AG10803 (cell line): ENCODE measurements at regions not wholly inside any gene's neighbourhood (a gene's known extent, or its start where the extent isn't known, plus 50 kb on each side); places are given as distances from the start of the nearest gene placed in this dataset.

Experiments
- DNase-seq: peaks from one replicate; pipeline ENCODE4 v3.0.0; 2010; ENCODE audit warnings: low read depth
- H3K4me3 ChIP-seq: 2 replicates; pipeline ENCODE4 v1.5.1; 2011; ENCODE audit warnings: mild to moderate bottlenecking, low read length, control low read depth
- CTCF ChIP-seq: conservative IDR thresholded peaks from 2 replicates; pipeline ENCODE4 v1.5.1; 2011; ENCODE audit warnings: mild to moderate bottlenecking, low read length, control low read depth, inconsistent platforms

DNA sequence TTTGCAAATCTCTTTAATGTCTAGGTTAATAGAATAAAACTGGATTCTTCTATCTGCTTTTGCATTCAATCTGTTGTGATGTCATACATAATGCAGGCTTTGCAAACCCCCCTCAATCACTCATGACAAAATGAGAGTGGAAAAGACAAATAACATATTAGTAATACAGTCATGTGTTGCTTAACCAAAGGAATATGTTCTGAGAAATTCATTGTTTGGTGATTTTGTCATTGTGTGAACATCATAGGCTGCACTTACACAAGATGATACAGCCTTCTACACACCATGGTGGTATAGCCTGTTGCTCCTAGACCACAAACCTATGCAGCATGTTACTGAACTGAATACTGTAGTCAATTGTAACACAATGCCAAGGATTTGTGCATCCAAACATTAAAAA, 87.3 kb upstream of the SEC61G start:
- DNase-seq, result peak; percentile 21
- no peak for TF ChIP-seq CTCF
- H3K4me3 ChIP-seq, result no peak overlapping the region

DNA sequence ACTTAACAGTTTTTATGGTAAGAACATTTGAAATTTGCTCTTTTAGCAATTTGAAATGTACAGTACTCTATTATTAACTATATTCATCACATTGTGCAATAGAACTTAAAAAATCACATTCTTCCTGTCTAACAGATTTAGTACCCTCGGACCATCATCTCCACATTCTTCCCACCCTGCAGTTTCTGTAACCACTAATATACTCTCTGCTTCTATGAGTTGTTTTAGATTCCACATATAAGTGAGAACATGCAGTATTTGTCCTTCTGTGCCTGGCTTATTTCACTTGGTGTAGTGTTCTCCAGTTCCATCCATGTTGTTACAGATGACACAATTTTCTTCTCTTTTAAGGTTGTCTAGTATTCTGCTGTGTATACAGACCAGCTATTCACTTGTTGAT, 88.9 kb upstream of the SEC61G start:
- peak; percentile 29 for DNase-seq
- H3K4me3 ChIP-seq, result no peak overlapping the region
- TF ChIP-seq CTCF, result no peak

- no peak for TF ChIP-seq CTCF
These were observed 97.8 kb upstream of the SEC61G start for GRCh38 chr7:54856856-54857255.

DNA sequence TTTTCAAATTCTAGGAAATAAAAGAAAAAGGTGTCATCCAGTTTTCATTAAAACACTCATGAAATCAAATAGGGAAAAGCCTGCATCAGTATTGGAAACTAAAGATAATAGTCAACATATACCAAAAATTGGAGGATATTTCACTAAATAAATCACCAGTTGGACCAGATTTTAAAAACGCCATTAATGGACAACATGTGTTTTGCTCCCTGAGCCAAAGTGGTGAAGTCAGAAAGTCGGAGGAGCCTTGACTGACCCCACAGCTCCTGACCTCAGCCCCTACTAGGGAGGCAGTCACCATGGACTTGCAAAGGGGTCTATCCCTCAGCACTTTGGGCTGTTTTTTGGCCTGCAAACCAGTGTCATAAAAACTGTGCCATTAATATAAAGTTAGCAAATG, 98.3 kb upstream of the SEC61G start:
- DNase-seq, result no peak
- no peak for TF ChIP-seq CTCF
- no peak overlapping the region for H3K4me3 ChIP-seq

More at GRCh38 chr7:54856856-54857255, 97.8 kb upstream of the SEC61G start:
- no peak for DNase-seq
- H3K4me3 ChIP-seq, result no peak overlapping the region

DNA sequence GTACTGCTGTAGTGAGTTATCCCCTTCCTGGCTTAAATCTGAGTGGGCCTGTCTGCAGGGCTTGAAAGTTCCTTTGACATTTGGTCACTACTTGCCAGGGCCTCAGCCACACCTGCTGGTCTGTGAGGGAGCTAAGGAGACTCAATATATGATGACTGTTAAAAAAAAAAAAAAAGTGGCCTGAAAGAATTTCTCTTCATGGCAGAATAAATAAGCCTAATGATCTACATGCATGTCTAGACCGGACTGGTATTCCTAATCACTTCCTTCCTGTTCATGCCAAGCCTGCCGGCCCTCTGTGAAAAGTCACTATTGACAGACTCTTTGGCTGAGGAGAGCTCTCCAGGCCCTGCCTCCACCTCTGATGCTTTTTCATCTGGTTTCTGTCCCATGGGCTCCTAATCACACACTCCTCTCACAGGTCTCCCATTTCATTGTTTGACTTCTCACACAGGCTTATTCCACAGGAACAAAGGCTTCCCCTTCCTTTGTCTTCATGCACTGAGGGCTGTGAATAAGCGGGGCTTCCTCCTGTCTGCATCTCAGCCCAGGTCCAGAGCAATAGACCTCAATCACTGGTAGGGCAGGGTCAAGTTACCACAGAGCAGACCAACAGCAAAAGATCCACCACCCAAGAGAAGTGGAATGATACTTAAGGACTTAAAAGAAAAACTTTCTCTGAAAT, 99.1 kb upstream of the SEC61G start:
- no peak for DNase-seq
- no peak for TF ChIP-seq CTCF
- no peak overlapping the region for H3K4me3 ChIP-seq

DNA sequence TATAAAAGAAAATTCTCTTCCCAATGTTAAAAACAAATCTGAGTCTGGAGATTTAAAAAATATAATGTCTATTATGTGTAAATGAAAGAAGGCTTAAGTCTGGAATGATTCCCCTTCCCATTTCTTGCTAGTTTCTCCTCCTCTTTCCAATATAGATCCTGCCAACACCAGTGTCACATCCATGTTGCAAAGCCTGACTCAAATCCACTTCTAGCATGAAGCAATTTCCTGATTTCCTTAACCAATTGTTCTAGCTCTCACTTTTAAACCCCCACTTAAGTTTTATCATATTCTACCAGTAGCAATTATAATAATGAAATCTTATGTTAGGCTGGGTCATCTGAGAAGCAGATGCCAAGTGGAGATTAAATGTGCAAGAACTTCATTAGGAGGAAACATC, 100.1 kb upstream of the SEC61G start:
- no peak overlapping the region for H3K4me3 ChIP-seq
- no peak for TF ChIP-seq CTCF
- no peak for DNase-seq

- TF ChIP-seq CTCF, result no peak
- no peak for DNase-seq
These were observed 100.5 kb upstream of the SEC61G start for GRCh38 chr7:54859545-54859944.

More at GRCh38 chr7:54859545-54859944, 100.5 kb upstream of the SEC61G start:
- H3K4me3 ChIP-seq, result no peak overlapping the region
